ENCODE measurements at regions not wholly inside any gene's neighbourhood (a gene's known extent, or its start where the extent isn't known, plus 50 kb on each side); places are given as distances from the start of the nearest gene placed in this dataset.

- no CpG with 5 or more reads among the region's 2 CpGs for whole genome bisulfite sequencing (ENCODE audit: insufficient coverage, low lambda C conversion rate)
- Histone ChIP-seq H3K27ac (ENCODE audit: low read length) (no peak overlapping the region), H3K27me3 (ENCODE audit: control insufficient read depth, insufficient read depth, low read length) (no peaks in the 10 kb centered on the region), H3K4me3 (ENCODE audit: low read length) (no peak overlapping the region), H3K9me3 (ENCODE audit: control insufficient read depth, low read depth, low read length) (no peaks in the 10 kb centered on the region), H3K36me3 (ENCODE audit: control insufficient read depth, insufficient read depth, low read length) (no peaks in the 10 kb centered on the region), H3K4me1 (ENCODE audit: control insufficient read depth, insufficient read depth, low read length) (no peaks in the 10 kb centered on the region)
- no peak for DNase-seq
Observed at GRCh38 chr6:54681267-54681666, 165.3 kb upstream of the FAM83B start.

- WGBS (ENCODE audit: insufficient coverage, low lambda C conversion rate): no CpG with 5 or more reads among the region's 4 CpGs
- no peaks in the 10 kb centered on the region for H3K36me3 ChIP-seq (ENCODE audit: control insufficient read depth, insufficient read depth, low read length)
- no peak for DNase-seq
- H3K9me3 ChIP-seq (ENCODE audit: control insufficient read depth, low read depth, low read length): no peaks in the 10 kb centered on the region
- H3K27ac ChIP-seq (ENCODE audit: low read length): no peak overlapping the region
- H3K4me1 ChIP-seq (ENCODE audit: control insufficient read depth, insufficient read depth, low read length): no peaks in the 10 kb centered on the region
- no peaks in the 10 kb centered on the region for H3K27me3 ChIP-seq (ENCODE audit: control insufficient read depth, insufficient read depth, low read length)
- no peak overlapping the region for H3K4me3 ChIP-seq (ENCODE audit: low read length)
Observed at GRCh38 chr6:54681987-54682386, 164.6 kb upstream of the FAM83B start.

GRCh38 chr6:54689620-54690019 lies 157.0 kb upstream of the FAM83B start:
- H3K27me3 ChIP-seq (ENCODE audit: control insufficient read depth, insufficient read depth, low read length): no peaks in the 10 kb centered on the region
- H3K9me3 ChIP-seq (ENCODE audit: control insufficient read depth, low read depth, low read length): no peaks in the 10 kb centered on the region
- H3K4me1 ChIP-seq (ENCODE audit: control insufficient read depth, insufficient read depth, low read length): no peaks in the 10 kb centered on the region
- H3K36me3 ChIP-seq (ENCODE audit: control insufficient read depth, insufficient read depth, low read length): no peaks in the 10 kb centered on the region
- no peak for DNase-seq
- WGBS (ENCODE audit: insufficient coverage, low lambda C conversion rate): no CpG with 5 or more reads among the region's 2 CpGs
- no peak overlapping the region for H3K4me3 ChIP-seq (ENCODE audit: low read length)
- no peak overlapping the region for H3K27ac ChIP-seq (ENCODE audit: low read length)

DNA sequence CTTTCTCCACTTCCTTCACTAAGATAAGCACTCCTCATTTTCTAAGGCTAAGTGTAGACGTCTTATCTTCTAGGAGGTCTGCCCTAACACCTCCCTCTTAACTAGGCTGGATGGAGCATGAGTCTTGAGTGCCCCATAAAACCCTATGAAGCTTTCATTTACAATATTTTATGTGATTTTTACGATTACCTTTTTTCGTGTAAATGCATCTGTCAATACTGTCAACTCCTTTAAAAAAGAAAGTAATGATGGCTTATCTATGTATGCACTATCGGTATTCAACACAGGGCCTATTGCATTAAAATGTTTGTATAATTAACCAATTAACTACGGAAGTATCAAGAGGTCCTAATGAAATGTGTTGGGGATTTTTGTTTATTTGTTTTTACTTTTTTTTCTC lies 156.0 kb upstream of the FAM83B start:
- 25% methylated on average over 2 of the region's 5 CpGs for WGBS (ENCODE audit: insufficient coverage, low lambda C conversion rate)
- no peaks in the 10 kb centered on the region for H3K9me3 ChIP-seq (ENCODE audit: control insufficient read depth, low read depth, low read length)
- no peak overlapping the region for H3K27ac ChIP-seq (ENCODE audit: low read length)
- no peaks in the 10 kb centered on the region for H3K4me1 ChIP-seq (ENCODE audit: control insufficient read depth, insufficient read depth, low read length)
- H3K27me3 ChIP-seq (ENCODE audit: control insufficient read depth, insufficient read depth, low read length): no peaks in the 10 kb centered on the region
- no peak for DNase-seq
- H3K4me3 ChIP-seq (ENCODE audit: low read length): no peak overlapping the region
- H3K36me3 ChIP-seq (ENCODE audit: control insufficient read depth, insufficient read depth, low read length): no peaks in the 10 kb centered on the region

DNA sequence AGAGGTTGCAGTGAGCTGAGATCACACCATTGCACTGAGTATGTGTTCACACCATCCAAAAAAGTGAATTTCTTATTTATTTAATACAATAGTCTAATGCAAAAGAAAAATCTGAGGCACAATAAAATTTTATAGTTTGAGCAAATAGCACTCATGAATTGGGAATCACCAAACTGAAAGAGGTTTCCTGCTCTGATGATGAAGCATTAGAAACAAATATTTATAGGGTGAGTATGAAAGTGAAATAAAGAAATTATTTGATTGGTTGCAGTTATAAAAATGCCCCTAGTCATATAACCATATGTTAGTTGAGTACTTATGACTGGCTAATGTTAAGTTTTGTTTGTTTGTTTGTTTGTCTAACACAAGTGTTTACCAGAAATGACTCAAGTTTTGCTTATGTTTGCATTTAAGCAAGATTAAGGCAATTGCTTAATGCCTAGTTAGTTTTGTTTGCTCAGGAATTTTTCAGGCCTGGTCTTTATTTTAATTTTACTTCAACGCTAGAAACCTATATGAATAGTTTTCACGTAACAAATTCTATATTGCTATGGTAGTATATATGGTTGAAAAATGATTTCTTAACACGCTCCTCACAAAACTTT lies 151.5 kb upstream of the FAM83B start:
- H3K27ac ChIP-seq (ENCODE audit: low read length): no peak overlapping the region
- no peaks in the 10 kb centered on the region for H3K36me3 ChIP-seq (ENCODE audit: control insufficient read depth, insufficient read depth, low read length)
- DNase-seq: no peak
- no peaks in the 10 kb centered on the region for H3K27me3 ChIP-seq (ENCODE audit: control insufficient read depth, insufficient read depth, low read length)
- no peak overlapping the region for H3K4me3 ChIP-seq (ENCODE audit: low read length)
- 95% methylated on average over 2 of the region's 3 CpGs for WGBS (ENCODE audit: insufficient coverage, low lambda C conversion rate)
- H3K4me1 ChIP-seq (ENCODE audit: control insufficient read depth, insufficient read depth, low read length): peaks cover under 1% of the 10 kb centered on the region
- no peaks in the 10 kb centered on the region for H3K9me3 ChIP-seq (ENCODE audit: control insufficient read depth, low read depth, low read length)

DNA sequence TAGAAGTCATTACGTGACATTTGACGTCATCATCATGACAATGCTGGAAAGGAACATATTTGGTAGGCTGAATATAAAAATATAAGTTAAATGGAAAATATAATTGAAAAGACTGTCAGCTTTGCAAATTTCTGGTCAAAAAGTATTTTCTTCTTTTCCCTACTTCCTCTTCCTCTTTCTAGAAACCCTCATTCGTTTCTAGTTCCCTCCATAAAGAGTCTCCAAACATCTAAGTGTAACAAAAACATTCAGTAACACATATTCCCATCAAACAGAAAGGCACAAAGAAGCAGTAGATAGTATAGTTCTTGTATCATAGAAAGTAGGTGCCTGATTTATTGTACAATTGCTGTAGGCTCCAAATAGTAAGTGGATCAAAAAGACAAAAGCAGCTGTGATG lies 150.8 kb upstream of the FAM83B start:
- Histone ChIP-seq H3K4me1 (ENCODE audit: control insufficient read depth, insufficient read depth, low read length) (peaks cover 3% of the 10 kb centered on the region), H3K27ac (ENCODE audit: low read length) (no peak overlapping the region), H3K4me3 (ENCODE audit: low read length) (no peak overlapping the region), H3K27me3 (ENCODE audit: control insufficient read depth, insufficient read depth, low read length) (no peaks in the 10 kb centered on the region), H3K36me3 (ENCODE audit: control insufficient read depth, insufficient read depth, low read length) (no peaks in the 10 kb centered on the region), H3K9me3 (ENCODE audit: control insufficient read depth, low read depth, low read length) (no peaks in the 10 kb centered on the region)
- WGBS (ENCODE audit: insufficient coverage, low lambda C conversion rate): 85% methylated on average over 3 of the region's 3 CpGs
- DNase-seq: no peak

GRCh38 chr6:54697424-54697823 lies 149.1 kb upstream of the FAM83B start:
- Histone ChIP-seq H3K36me3 (ENCODE audit: control insufficient read depth, insufficient read depth, low read length) (no peaks in the 10 kb centered on the region), H3K4me1 (ENCODE audit: control insufficient read depth, insufficient read depth, low read length) (peaks cover 3% of the 10 kb centered on the region), H3K27me3 (ENCODE audit: control insufficient read depth, insufficient read depth, low read length) (no peaks in the 10 kb centered on the region), H3K27ac (ENCODE audit: low read length) (no peak overlapping the region), H3K9me3 (ENCODE audit: control insufficient read depth, low read depth, low read length) (no peaks in the 10 kb centered on the region), H3K4me3 (ENCODE audit: low read length) (no peak overlapping the region)
- no peak for DNase-seq
- WGBS (ENCODE audit: insufficient coverage, low lambda C conversion rate): 11% methylated on average over 1 of the region's 3 CpGs

GRCh38 chr6:54698974-54699373 lies 147.6 kb upstream of the FAM83B start:
- no peak for DNase-seq
- no CpG with 5 or more reads among the region's 3 CpGs for WGBS (ENCODE audit: insufficient coverage, low lambda C conversion rate)
- no peak overlapping the region for H3K27ac ChIP-seq (ENCODE audit: low read length)

GRCh38 chr6:54700158-54700557 lies 146.4 kb upstream of the FAM83B start:
- peaks cover 3% of the 10 kb centered on the region for H3K4me1 ChIP-seq (ENCODE audit: control insufficient read depth, insufficient read depth, low read length)
- H3K27me3 ChIP-seq (ENCODE audit: control insufficient read depth, insufficient read depth, low read length): no peaks in the 10 kb centered on the region
- no peaks in the 10 kb centered on the region for H3K36me3 ChIP-seq (ENCODE audit: control insufficient read depth, insufficient read depth, low read length)
- no CpG with 5 or more reads among the region's 2 CpGs for WGBS (ENCODE audit: insufficient coverage, low lambda C conversion rate)
- H3K27ac ChIP-seq (ENCODE audit: low read length): no peak overlapping the region
- H3K4me3 ChIP-seq (ENCODE audit: low read length): no peak overlapping the region
- DNase-seq: peak in 1 of 2 donors; percentile 47
- H3K9me3 ChIP-seq (ENCODE audit: control insufficient read depth, low read depth, low read length): no peaks in the 10 kb centered on the region

More at GRCh38 chr6:54698974-54699373, 147.6 kb upstream of the FAM83B start:
- Histone ChIP-seq H3K9me3 (ENCODE audit: control insufficient read depth, low read depth, low read length) (no peaks in the 10 kb centered on the region), H3K4me1 (ENCODE audit: control insufficient read depth, insufficient read depth, low read length) (peaks cover 3% of the 10 kb centered on the region), H3K27me3 (ENCODE audit: control insufficient read depth, insufficient read depth, low read length) (no peaks in the 10 kb centered on the region), H3K4me3 (ENCODE audit: low read length) (no peak overlapping the region), H3K36me3 (ENCODE audit: control insufficient read depth, insufficient read depth, low read length) (no peaks in the 10 kb centered on the region)

GRCh38 chr6:54702772-54703171 lies 143.8 kb upstream of the FAM83B start:
- Histone ChIP-seq H3K27me3 (ENCODE audit: control insufficient read depth, insufficient read depth, low read length) (no peaks in the 10 kb centered on the region), H3K36me3 (ENCODE audit: control insufficient read depth, insufficient read depth, low read length) (no peaks in the 10 kb centered on the region), H3K27ac (ENCODE audit: low read length) (no peak overlapping the region), H3K4me3 (ENCODE audit: low read length) (no peak overlapping the region), H3K4me1 (ENCODE audit: control insufficient read depth, insufficient read depth, low read length) (peaks cover 3% of the 10 kb centered on the region), H3K9me3 (ENCODE audit: control insufficient read depth, low read depth, low read length) (no peaks in the 10 kb centered on the region)
- DNase-seq: no peak
- 57% methylated on average over 1 of the region's 3 CpGs for WGBS (ENCODE audit: insufficient coverage, low lambda C conversion rate)

GRCh38 chr6:54706391-54706790 lies 140.2 kb upstream of the FAM83B start:
- H3K4me3 ChIP-seq (ENCODE audit: low read length): no peak overlapping the region
- no peaks in the 10 kb centered on the region for H3K9me3 ChIP-seq (ENCODE audit: control insufficient read depth, low read depth, low read length)
- no peaks in the 10 kb centered on the region for H3K36me3 ChIP-seq (ENCODE audit: control insufficient read depth, insufficient read depth, low read length)
- no peaks in the 10 kb centered on the region for H3K27me3 ChIP-seq (ENCODE audit: control insufficient read depth, insufficient read depth, low read length)
- no peak for DNase-seq
- H3K27ac ChIP-seq (ENCODE audit: low read length): no peak overlapping the region
- WGBS (ENCODE audit: insufficient coverage, low lambda C conversion rate): no CpG with 5 or more reads among the region's 3 CpGs
- no peaks in the 10 kb centered on the region for H3K4me1 ChIP-seq (ENCODE audit: control insufficient read depth, insufficient read depth, low read length)
